Right renal cortex interstitium (tissue), 3 donors: ENCODE measurements at regions not wholly inside any gene's neighbourhood (a gene's known extent, or its start where the extent isn't known, plus 50 kb on each side); places are given as distances from the start of the nearest gene placed in this dataset.

Experiments used
- DNase-seq, 3 donors: peaks; one replicate each; pipeline ENCODE4 v3.0.0-alpha.2; 2013; ENCODE audit warnings: low read depth in 3 of 3, low spot score in 2 of 3

- DNase-seq = no peak
These were observed 871.9 kb downstream of the TBC1D22A start for GRCh38 chr22:47634347-47634746.

GRCh38 chr22:47633111-47633510, 870.7 kb downstream of the TBC1D22A start:
- no peak for DNase-seq

GRCh38 chr22:47632701-47633100, 870.3 kb downstream of the TBC1D22A start:
- no peak for DNase-seq

GRCh38 chr22:47631571-47632102, 869.2 kb downstream of the TBC1D22A start:
- no peak for DNase-seq

- no peak for DNase-seq
These were observed 868.5 kb downstream of the TBC1D22A start for GRCh38 chr22:47630741-47631534.

GRCh38 chr22:47629791-47630655, 867.6 kb downstream of the TBC1D22A start:
- no peak for DNase-seq

- DNase-seq = no peak
These were observed 866.8 kb downstream of the TBC1D22A start for GRCh38 chr22:47629273-47629711.

- no peak for DNase-seq
These were observed 866.2 kb downstream of the TBC1D22A start for GRCh38 chr22:47628477-47629272.

- no peak for DNase-seq
These were observed 865.3 kb downstream of the TBC1D22A start for GRCh38 chr22:47627556-47628253.

- no peak for DNase-seq
These were observed 864.3 kb downstream of the TBC1D22A start for GRCh38 chr22:47626428-47627390.

- DNase-seq = no peak
These were observed 863.3 kb downstream of the TBC1D22A start for GRCh38 chr22:47625531-47626427.

GRCh38 chr22:47625013-47625385, 862.5 kb downstream of the TBC1D22A start:
- DNase-seq = no peak

GRCh38 chr22:47624252-47625012, 862.0 kb downstream of the TBC1D22A start:
- DNase-seq = no peak

GRCh38 chr22:47623763-47624148, 861.3 kb downstream of the TBC1D22A start:
- no peak for DNase-seq

GRCh38 chr22:47623066-47623762, 860.8 kb downstream of the TBC1D22A start:
- no peak for DNase-seq

GRCh38 chr22:47622541-47622940, 860.1 kb downstream of the TBC1D22A start:
- no peak for DNase-seq

- no peak for DNase-seq
These were observed 858.8 kb downstream of the TBC1D22A start for GRCh38 chr22:47621253-47621652.
